HL-60 (cell line): ENCODE measurements at regions not wholly inside any gene's neighbourhood (a gene's known extent, or its start where the extent isn't known, plus 50 kb on each side); places are given as distances from the start of the nearest gene placed in this dataset.

ENCODE experiments used
- DNase-seq, 2 experiments: peaks; one replicate each; pipeline ENCODE4 v3.0.0-alpha.2; 2010 to 2020; ENCODE audit warnings: low read depth in 1 of 2, low spot score in 1 of 2
- H3K27ac ChIP-seq: fragments of 250-450 bp; sonication (Bioruptor Pico); replicated peaks from 2 replicates; pipeline ENCODE4 v1.5.1; 2020; ENCODE audit warnings: mild to moderate bottlenecking, moderate library complexity
- H3K27me3 ChIP-seq: fragments of 250-450 bp; sonication (Bioruptor Pico); 2 replicates; pipeline ENCODE4 v1.5.1; 2021; ENCODE audit warnings: mild to moderate bottlenecking, moderate library complexity; ENCODE audit not compliant: insufficient read depth, poor library complexity, severe bottlenecking
- H3K4me3 ChIP-seq: replicated peaks from 2 replicates; pipeline ENCODE4 v1.5.1; 2011; ENCODE audit warnings: mild to moderate bottlenecking, control low read depth, low read length; ENCODE audit not compliant: insufficient read depth
- GABPA ChIP-seq: IDR thresholded peaks from 2 replicates; pipeline ENCODE4 v1.6.1; 2012; ENCODE audit warnings: low read depth
- POLR2AphosphoS5 ChIP-seq: IDR thresholded peaks from 2 replicates; pipeline ENCODE4 v1.6.1; 2012; ENCODE audit warnings: low read depth
- SPI1 ChIP-seq: IDR thresholded peaks from 2 replicates; pipeline ENCODE4 v1.6.1; 2012; ENCODE audit warnings: low read depth, mild to moderate bottlenecking, borderline replicate concordance
- TF ChIP-seq, protein P1 (sequence below): IDR thresholded peaks from 2 replicates; pipeline ENCODE4 v1.6.1; 2012; ENCODE audit warnings: low read depth; ENCODE audit not compliant: insufficient replicate concordance
- TF ChIP-seq, protein P2 (sequence below): IDR thresholded peaks from one replicate; pipeline ENCODE4 v1.5.1; 2011; ENCODE audit warnings: low read length, control low read depth, inconsistent platforms; ENCODE audit not compliant: insufficient read depth

DNA sequence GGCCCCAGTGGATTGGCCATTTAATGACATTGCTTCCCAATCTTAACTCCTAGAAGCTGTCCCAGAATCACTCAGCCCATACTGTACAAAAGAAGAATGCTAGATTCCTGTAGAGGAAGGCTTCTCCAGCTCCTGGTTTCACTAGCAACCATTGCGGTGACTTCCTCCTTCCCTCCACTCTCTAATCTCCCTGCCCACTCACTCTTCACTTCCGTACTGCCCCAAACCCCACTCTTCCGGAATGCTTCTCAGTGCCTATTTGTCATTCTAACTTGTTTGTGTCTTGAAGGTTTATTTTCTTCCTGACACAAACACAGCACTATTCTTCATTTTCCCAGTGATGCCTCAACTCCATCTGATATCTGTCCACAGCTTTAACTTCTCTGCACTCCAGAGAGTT is 97.1 kb upstream of the SPATA16 start:
- Histone ChIP-seq H3K4me3 (no peak overlapping the region), H3K27ac (no peak overlapping the region), H3K27me3 (no peaks in the 10 kb centered on the region)
- TF ChIP-seq, protein P1, sequence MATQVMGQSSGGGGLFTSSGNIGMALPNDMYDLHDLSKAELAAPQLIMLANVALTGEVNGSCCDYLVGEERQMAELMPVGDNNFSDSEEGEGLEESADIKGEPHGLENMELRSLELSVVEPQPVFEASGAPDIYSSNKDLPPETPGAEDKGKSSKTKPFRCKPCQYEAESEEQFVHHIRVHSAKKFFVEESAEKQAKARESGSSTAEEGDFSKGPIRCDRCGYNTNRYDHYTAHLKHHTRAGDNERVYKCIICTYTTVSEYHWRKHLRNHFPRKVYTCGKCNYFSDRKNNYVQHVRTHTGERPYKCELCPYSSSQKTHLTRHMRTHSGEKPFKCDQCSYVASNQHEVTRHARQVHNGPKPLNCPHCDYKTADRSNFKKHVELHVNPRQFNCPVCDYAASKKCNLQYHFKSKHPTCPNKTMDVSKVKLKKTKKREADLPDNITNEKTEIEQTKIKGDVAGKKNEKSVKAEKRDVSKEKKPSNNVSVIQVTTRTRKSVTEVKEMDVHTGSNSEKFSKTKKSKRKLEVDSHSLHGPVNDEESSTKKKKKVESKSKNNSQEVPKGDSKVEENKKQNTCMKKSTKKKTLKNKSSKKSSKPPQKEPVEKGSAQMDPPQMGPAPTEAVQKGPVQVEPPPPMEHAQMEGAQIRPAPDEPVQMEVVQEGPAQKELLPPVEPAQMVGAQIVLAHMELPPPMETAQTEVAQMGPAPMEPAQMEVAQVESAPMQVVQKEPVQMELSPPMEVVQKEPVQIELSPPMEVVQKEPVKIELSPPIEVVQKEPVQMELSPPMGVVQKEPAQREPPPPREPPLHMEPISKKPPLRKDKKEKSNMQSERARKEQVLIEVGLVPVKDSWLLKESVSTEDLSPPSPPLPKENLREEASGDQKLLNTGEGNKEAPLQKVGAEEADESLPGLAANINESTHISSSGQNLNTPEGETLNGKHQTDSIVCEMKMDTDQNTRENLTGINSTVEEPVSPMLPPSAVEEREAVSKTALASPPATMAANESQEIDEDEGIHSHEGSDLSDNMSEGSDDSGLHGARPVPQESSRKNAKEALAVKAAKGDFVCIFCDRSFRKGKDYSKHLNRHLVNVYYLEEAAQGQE: no peak
- TF ChIP-seq GABPA (peak; percentile 57), SPI1 (peak; percentile 65; the same call in 1 of the 2 replicates)
- peak in 1 of 2 experiments; percentile 27 for DNase-seq

DNA sequence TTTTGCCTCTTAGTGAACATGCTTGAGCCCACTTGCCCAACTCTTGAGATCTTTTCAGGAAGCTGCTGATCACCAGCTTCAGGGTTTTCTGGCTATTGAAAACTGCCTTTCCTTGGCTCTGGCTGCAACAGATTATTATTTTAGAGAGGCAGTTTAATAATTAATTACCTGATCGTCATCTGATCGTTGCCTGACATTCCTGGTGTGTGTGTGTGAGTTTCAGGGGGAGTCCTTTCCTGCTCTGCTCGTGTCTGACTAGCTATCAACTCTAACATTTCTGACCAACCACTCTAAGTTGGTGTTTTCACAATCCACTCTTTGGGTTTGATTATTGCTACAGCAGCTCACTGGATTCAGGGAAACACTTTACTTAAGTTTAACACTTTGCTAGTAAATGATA is 84.3 kb upstream of the SPATA16 start:
- TF ChIP-seq SPI1 (no peak), POLR2AphosphoS5 (no peak), GABPA (no peak)
- TF ChIP-seq, protein P2, sequence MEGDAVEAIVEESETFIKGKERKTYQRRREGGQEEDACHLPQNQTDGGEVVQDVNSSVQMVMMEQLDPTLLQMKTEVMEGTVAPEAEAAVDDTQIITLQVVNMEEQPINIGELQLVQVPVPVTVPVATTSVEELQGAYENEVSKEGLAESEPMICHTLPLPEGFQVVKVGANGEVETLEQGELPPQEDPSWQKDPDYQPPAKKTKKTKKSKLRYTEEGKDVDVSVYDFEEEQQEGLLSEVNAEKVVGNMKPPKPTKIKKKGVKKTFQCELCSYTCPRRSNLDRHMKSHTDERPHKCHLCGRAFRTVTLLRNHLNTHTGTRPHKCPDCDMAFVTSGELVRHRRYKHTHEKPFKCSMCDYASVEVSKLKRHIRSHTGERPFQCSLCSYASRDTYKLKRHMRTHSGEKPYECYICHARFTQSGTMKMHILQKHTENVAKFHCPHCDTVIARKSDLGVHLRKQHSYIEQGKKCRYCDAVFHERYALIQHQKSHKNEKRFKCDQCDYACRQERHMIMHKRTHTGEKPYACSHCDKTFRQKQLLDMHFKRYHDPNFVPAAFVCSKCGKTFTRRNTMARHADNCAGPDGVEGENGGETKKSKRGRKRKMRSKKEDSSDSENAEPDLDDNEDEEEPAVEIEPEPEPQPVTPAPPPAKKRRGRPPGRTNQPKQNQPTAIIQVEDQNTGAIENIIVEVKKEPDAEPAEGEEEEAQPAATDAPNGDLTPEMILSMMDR: no peak
- TF ChIP-seq, protein P1: no peak
- DNase-seq: no peak
- no peak overlapping the region for H3K27ac ChIP-seq
- H3K4me3 ChIP-seq: no peak overlapping the region
- no peaks in the 10 kb centered on the region for H3K27me3 ChIP-seq

DNA sequence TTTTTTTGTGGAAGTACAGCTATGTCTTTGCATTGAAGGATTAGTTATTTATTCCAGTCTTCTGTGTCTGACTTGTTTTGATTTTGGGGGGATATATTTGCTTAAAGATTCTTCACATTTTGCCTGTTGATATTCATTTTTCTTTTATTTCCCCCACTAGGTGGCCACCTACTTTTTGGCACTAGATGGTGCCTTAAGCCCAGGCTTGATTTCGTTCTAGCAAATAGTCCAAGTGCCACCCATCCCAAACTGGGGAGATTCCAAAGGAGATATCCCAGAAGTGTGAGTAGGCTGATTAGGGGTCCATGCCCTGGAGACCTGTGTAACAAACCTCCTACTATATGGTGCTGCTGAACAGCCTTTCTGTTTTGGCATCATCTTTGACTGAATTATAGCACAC is 80.0 kb upstream of the SPATA16 start:
- TF ChIP-seq, protein P1: no peak
- TF ChIP-seq GABPA: no peak
- TF ChIP-seq, protein P2: no peak
- no peak for TF ChIP-seq POLR2AphosphoS5
- no peak for TF ChIP-seq SPI1
- Histone ChIP-seq H3K27me3 (no peaks in the 10 kb centered on the region), H3K4me3 (no peak overlapping the region), H3K27ac (no peak overlapping the region)
- DNase-seq: no peak

DNA sequence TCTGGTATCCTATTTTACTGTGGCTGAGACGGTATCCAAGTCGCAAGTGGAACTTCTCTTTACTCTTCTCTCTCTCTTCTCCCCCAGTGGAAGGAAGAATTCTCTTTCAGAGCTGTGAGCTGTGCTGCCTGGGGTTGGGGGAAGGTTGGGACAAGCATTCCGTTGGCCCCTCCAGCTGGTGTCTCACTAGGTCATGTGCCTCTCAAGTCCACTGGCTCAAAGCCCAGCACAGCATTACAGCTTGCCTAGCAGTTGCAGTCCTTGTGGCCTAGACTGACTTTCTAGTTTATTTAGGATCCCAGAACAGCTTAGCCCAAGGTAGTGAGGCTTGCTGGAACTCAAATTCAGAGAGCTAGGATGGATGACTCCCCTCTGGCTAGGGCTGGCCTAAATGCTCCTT is 76.1 kb upstream of the SPATA16 start:
- no peak for DNase-seq
- H3K27me3 ChIP-seq: no peaks in the 10 kb centered on the region
- H3K27ac ChIP-seq: no peak overlapping the region
- H3K4me3 ChIP-seq: no peak overlapping the region
- TF ChIP-seq, protein P2: no peak
- no peak for TF ChIP-seq POLR2AphosphoS5
- no peak for TF ChIP-seq SPI1
- TF ChIP-seq, protein P1: no peak
- no peak for TF ChIP-seq GABPA
